GM19035 (cell line): ENCODE measurements at regions not wholly inside any gene's neighbourhood (a gene's known extent, or its start where the extent isn't known, plus 50 kb on each side); places are given as distances from the start of the nearest gene placed in this dataset.
A peak's percentile ranks its signal among the peaks of the same experiment; 100 is the strongest.

ENCODE experiments used
- ATAC-seq: cut with Tn5 transposase; IDR thresholded peaks from one replicate; pipeline ENCODE4 v1.9.1; 2021; ENCODE audit not compliant: unreplicated experiment

DNA sequence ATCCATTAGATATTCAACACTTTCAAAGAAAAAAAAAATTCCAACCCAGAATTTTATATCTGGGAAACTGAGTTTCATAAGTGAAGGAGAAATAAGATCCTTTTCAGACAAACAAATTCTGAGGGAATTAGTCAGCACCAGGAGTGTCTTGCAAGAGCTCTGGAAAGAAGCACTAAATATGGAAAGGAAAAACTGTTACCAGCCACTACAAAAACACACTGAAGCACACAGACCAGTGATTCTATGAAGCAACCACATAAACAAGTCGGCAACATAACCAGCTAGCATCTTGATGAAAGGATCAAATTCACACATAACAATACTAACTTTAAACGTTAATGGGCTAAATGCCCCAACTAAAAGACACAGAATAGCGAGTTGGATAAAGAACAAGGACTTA is 368.4 kb upstream of the MIR17HG start:
- no peak for ATAC-seq

DNA sequence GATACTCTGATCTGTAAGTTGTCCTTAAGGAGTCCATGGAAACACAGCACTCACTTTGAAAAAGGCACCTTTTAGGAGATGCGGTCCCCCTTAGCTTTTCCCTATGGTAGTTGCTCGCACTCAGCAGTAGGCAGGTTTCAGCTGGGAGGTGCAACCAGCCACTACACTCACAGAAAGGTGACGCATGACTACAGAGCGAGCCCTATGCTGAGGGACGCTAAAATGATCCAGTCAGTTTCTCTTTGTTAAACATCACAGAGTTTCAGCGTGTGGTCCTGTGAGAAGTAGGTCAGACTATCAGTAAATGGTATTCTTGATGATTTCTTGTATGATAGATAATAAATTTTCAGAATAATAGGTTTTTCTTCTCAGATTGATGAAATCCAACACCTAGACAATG is 362.7 kb upstream of the MIR17HG start:
- ATAC-seq = no peak

DNA sequence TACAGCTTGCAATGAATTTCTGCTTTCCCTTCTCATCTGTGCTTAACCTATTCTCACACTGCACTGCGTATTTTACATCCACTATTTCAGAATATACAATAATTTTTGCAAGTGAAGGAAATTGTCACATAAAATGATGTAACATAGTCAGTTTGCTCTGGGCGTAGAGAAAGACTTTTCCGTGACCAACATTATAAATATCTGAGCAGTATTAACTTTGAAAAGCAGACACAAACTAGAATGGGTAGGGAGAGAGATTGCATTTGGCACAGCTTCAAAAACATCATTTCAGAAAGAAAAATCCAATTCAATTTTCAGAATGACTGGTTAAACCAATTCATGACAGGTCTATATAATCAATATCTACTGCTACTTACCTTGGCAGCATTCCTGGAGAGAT is 352.5 kb upstream of the MIR17HG start:
- no peak for ATAC-seq

DNA sequence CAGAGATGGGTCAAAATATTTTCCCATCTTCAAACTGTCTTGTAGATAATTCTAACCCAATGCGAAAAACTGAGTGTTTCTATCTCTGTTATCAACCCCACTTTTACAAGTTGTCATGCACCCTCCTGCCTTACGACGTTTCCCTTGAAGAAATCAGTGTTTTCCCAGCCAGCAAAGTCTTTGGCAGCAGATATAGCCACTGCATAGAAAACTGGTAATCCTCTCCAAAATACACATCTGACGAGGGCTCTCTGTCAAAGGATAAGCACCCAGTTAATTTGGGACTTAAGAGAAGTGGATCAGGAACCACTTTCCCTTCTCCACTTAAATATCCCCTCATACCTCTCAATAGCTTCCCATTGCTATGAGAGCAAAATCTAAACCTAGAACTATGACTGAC is 351.9 kb upstream of the MIR17HG start:
- no peak for ATAC-seq

DNA sequence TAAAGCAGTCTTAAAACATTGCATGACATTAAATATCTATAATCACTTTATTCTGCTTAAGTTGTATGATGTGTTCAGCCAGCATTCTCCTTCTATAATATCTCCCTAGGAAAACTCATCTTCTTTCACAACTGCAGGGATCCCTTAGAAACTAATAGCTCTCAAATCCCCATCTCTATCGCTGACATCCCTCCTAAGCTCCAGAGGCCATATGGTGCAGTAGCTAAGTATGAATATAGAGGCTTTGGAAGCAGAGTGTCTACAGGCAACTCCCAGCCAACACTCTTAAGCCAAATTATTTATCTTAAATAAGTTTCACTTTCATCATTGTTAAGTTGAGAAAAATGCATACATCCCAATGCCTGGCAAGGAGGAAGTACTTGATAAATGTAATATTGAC is 349.5 kb upstream of the MIR17HG start:
- ATAC-seq = no peak

DNA sequence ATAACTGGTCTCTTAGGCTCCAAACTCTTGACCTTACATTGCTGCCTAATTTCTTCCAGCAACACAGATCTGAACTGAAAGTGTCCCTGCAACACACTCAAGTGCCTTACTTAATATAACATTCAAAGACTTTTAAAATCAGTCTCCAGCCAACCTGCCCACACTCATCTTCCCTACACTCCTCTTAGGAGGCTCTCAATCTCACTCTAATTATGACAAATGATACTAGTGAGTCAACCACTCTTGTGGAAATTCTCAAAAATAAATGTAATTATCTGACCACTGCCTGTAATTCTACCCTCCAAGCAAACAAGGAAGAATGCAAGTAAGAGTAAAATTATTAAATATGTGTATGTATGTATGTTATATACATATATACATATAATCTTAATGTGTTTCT is 348.1 kb upstream of the MIR17HG start:
- ATAC-seq = no peak

DNA sequence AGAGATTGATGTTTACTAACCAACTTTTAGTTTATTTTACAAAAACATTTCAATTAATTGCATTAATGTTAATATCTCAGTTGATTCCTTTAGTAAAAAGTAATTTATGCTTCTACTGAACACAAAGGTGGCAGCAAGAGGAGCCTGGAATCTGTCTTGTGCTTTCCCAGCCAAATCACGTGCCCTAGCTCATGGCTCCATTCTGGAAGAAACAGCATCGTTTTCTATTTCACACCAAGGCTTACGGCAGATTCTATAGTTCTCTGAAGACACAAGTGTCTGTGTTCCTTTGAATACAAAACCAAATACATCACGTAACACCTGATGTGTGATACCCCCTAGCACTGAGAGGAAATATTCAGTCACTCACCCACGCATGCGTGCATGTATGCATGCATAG is 346.1 kb upstream of the MIR17HG start:
- no peak for ATAC-seq

DNA sequence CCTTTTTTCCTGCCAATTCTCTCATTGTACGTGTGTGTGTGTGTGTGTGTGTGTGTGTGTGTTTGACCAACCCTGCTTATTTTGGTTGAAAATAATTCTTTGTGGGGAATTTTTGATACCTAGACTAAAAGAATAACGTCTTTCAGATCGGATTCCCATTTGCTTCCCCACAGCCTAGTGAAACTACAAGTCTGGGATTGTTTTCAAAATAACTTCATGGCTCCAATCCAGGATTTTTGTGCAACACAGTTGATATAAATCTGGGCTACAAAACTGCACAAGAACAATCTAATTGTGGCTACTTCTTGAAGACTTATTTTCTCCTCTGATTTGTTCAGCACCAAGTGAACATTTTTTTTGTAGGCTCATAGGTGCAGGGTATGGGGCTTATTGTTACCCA is 332.8 kb upstream of the MIR17HG start:
- no peak for ATAC-seq

DNA sequence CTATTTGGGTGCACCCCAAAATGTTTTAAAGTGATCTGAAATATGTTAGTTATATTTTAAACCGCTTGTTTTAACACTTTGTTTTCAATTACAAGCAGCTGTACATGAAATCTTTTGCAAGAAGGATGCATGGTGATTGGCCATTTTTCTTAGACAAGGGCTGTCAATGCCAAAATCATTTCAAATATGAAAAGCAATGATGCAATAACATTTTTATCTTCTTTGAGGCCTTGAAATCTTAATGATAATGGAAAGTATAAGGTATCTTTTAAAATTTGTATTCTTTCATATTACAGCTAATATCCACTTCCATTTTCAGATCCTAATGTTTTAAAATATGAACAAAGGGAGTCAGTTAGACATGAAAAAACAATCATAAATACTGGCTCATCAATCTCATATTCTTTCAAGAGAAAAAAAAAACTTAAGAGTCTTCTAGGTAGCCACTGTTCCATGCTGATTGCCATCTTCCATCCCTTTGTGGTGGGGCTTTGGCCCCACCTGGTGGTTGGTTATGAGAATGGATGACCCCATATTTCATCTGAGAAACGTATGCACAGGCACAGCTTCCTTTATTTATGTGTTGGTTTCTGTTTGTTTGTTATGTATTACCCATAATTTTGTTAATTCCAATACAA is 330.3 kb upstream of the MIR17HG start:
- peak; percentile 99 for ATAC-seq

DNA sequence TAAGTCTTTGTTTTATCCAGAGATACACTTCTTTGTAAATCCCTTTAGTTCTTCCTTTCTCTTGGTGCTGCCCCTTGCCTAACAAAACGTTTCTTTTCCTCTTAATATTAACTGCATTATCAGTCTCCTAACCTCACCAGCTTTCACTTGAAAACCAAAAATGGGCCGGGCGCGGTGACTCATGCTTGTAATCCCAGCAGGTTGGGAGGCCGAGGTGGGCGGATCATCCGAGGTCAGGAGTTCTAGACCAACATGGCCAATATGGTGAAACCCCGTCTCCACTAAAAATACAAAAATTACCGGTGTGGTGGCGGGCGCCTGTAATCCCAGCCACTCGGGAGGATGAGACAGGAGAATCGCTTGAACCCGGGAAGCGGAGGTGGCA is 329.8 kb upstream of the MIR17HG start:
- ATAC-seq = peak; percentile 30

DNA sequence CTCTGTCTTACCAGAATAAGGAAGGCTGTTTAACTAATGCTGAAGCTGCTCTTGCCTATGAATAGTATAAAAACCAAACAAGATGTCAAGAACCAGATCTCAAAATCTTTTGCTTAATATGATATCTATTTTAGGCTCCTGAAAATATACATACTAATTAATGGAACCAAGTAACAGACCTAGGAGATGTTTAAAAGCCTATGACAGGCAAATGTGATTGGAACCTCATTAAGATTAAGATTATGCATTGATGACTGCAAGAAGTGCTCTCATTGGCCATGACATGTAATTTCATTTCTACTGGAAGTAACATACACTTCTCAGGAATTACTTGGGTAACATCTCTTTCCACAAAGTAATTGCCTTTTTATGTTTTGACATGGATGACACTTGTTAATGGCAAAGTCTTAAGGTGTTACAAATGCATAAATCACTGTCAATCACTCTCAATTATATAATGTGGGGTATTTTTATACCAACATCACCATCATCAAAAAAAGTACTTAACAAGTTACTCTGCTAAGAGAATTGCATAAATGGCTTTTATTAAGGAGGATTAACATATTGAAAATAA is 326.9 kb upstream of the MIR17HG start:
- ATAC-seq = no peak

DNA sequence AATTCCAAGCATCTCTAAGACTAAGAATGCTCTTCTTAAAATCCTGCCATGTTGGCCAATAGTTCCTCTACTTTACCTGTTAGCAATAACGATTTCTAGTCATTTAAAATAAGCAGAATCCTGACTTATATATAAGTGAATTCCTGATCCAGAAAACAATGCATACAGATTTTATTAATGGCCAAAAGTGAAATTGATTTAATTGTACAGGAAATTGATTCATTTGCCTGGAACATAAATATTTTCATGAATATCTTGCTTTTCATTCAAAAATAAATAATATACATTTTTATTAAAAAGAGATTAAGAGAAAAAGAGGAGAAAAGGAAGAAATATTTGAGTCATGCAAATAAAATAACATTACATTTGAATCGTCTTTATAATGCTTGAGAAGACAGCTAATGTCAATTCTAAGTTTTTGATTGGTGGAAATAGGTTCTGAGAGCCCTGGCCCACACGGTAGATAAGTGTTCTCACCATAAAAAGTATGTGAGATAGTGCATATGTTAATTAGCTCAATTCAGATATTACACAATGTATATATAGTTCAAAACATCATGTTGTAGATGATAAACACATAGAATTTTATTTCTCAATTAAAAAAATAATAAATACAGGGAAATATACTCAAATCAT is 323.2 kb upstream of the MIR17HG start:
- no peak for ATAC-seq

DNA sequence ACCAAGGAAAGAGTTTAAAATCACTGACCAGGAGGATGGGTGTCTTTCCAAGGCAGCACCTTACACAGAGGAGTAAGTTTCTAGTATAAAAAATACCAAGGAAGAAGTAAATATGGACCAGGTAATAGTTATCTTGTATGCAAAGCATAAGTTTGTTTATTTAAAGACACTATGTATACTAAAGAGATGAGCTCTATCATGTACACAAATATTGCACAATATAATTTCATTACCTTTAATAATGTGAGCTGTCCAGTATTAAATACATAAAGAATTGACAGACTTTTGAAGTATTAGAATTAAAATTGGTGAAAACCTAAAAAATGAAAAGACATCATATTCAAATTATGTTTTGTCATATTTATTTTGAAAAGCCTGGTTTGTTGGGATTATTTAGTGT is 322.0 kb upstream of the MIR17HG start:
- no peak for ATAC-seq

DNA sequence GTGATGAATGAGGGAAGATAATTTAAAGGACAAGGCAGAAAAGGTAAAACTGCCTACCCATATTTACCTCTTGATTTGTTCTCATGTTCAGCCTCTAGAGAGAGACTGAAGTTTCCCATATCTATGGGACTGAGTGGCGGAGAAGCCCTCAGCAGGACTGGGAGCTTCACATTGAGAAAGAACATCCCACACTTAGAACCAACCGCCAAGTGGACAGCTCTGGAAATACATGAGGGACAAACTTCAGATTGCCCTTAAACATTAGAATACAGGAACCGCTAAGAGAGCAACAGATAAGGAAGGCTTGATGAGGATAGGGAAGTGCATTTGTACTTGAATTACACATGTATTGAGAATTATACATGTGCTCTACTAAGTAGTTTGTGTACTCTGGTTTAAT is 316.0 kb upstream of the MIR17HG start:
- no peak for ATAC-seq

DNA sequence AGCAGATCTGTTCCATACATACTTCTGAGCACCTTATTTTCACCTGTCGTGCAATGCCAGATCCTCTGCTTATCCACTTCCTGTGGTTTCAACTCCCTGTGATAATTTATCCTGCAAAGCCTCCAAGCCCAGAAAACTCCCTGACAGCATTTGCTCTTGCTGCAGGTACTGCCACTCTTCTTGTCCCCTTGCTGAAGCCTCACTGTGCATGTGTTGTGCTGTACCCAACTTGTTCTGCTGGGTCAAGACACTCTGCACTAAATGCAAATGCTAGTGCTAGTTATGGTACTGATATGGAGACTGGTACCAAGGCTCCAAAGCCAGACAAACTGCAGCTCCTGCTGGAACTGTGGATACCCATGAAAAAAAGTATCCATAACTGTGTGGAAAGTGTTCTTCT is 315.4 kb upstream of the MIR17HG start:
- ATAC-seq = no peak

DNA sequence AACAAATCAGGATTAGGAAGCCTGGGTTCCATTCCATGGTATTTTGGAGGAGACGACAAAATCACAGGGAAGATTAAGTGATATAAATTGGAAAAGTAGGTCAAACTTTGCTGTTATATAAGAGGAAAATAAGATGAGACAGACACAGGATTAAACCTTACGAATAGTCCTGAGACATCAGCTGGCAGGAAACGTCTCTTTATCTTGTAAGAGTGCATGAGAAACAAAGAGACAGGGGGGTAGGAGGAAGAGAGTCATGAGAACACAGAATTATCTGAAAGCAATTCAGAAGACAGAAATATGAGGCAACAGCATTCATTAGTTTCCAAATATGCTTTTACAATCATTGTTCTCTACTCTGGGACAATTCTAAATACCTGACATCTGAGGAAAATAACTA is 310.6 kb upstream of the MIR17HG start:
- ATAC-seq = no peak

DNA sequence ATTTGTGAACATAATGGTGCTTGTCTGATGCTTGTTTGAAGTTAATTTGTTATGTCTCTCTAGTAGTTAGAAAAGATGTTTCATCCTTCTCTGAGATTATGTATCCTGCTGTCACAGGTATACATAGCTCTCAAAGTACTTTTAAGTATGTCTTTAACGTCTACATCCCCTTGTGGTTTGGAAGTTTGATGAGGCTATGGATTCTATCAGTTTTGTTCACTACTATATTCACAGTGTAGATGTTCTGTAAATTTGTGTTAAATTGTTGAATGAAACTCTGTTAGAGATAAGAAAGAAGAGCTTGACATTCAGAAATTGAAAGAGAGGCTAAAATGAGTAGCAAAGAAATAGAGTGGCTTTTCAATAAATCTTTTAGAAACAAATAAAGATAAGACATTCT is 304.6 kb upstream of the MIR17HG start:
- no peak for ATAC-seq

DNA sequence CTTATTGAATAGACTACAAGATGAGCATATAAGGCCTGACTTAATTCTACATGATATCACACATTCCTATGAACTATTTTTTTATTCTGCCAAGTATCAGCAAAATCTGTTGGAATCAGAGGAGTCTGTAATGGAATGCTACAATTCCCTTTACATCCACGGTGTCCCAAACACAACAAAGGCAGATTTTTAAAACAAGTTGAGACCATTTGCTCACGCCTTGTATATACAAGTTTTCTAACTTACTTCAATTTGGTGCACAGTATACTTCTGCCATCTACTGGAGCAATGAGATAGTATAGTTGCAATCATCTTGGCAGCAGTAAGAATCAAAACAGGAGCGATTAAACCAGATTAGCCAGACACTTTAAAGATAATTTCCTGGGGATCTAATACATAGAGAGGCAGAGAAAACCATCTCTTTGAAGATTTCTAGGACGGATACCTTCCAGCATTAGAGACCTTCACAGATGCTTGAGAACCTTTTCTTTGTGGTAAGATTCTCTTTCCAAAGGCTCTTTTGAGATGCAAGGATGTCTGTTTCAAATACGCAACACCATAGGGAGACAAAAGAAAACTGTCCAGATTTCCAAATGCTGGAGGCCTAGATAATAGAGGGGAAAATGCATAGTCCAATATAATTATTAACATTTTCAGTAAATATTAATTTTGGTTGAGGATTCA is 302.0 kb upstream of the MIR17HG start:
- ATAC-seq = peak; percentile 55

DNA sequence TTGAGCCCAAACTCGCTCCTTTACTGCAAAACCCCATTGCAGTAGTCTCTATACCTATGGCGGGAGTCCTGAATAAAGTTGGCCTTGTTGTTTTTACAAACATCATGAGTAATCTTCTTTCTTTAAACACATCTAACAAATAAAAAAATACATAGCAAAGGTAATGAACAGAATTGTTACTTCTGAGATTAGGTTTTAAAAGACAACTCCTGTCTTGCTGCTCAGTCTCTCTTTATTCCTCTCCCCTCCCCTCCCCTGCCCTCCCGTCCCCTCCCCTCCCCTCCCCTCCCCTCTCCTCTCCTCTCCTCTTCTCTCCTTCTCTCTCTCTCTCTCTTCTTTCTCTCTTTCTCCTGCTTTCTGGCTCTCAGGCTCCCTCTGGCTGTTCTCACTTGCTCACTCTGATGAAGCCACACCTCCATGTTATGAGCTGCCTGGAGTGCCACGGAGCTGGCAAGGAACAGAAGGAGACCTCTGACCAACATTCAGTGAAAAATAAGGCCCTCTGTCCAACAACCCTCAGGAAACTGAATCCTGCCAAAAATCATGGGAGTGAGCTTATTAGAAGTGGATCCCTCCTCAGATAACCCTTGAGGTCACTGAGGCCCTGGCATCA is 300.7 kb upstream of the MIR17HG start:
- ATAC-seq = no peak

DNA sequence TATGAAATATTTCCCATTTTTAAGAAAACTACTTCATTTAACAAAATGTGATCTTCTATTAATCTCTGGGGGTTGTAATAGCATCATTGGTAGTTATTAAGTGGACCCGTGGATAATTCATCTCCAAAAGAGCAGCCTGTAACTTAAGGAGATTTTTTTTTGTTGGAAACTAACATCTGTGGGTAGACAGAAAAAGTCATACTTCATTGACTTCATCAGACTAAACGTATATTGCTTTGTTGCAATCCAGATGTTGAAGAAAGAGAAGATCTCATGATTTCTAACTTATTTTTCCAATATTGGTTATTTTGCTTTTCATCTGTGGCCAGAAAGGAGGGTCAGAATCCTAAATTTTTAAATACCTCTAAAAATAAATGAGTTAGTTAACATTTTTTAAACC is 296.5 kb upstream of the MIR17HG start:
- ATAC-seq = no peak

DNA sequence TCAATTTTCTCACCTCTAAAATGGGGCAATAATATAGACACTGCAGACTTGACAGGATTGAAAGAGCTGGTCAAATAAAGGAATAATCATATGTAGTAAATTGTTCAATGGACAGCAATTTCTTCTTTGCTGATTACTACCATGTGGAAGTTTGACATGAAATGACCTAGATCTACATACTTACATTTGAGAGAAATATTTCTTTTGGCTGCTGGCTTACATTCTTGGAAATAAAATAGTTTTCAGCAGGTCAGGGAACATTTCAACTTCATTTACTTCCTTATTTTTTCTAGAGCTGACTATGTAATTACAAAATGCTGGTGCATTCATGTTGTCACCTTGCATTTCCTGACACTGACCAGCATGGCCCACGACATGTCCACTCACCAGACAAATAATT is 294.6 kb upstream of the MIR17HG start:
- no peak for ATAC-seq
